RWPE1 (cell line): ENCODE measurements at regions not wholly inside any gene's neighbourhood (a gene's known extent, or its start where the extent isn't known, plus 50 kb on each side); places are given as distances from the start of the nearest gene placed in this dataset.

Source experiments
- CTCF ChIA-PET: fragments of 350-600 bp; sonication (Branson Sonifier 250); formaldehyde crosslinking; extraction: SDS; loops from one replicate; lab custom pipeline; 2021; lab: Yijun Ruan, JAX
- POLR2A ChIA-PET: fragments of 400-600 bp; formaldehyde crosslinking; extraction: SDS; loops from one replicate; lab custom pipeline; 2020; ENCODE audit warnings: antibody characterized with exemption; ENCODE audit not compliant: low non-redundant PET; lab: Yijun Ruan, JAX
- DNase-seq: peaks from one replicate; pipeline ENCODE4 v3.0.0; 2012; ENCODE audit warnings: low spot score
- H3K27ac ChIP-seq: fragments of 450-650 bp; 2 replicates; pipeline ENCODE4 v1.5.1; 2017
- CTCF ChIP-seq: fragments of 450-650 bp; conservative IDR thresholded peaks from 2 replicates; pipeline ENCODE4 v1.5.1; 2017; ENCODE audit warnings: low read depth, mild to moderate bottlenecking

- ChIA-PET CTCF (no interaction called here), POLR2A (no interaction called here)
- TF ChIP-seq CTCF = no peak
- no peak for DNase-seq
- no peak overlapping the region for H3K27ac ChIP-seq
Measured at GRCh38 chr2:107363806-107364205, 462.9 kb upstream of the RGPD4 start.

GRCh38 chr2:107364361-107364950 is 462.2 kb upstream of the RGPD4 start:
- DNase-seq = no peak
- TF ChIP-seq CTCF = no peak
- ChIA-PET CTCF (no interaction called here), POLR2A (no interaction called here)
- H3K27ac ChIP-seq = no peak overlapping the region

GRCh38 chr2:107374249-107374648 is 452.4 kb upstream of the RGPD4 start:
- DNase-seq = no peak
- CTCF ChIA-PET = no interaction called here
- TF ChIP-seq CTCF = no peak
- POLR2A ChIA-PET = no interaction called here
- no peak overlapping the region for H3K27ac ChIP-seq

GRCh38 chr2:107376909-107377308 is 449.8 kb upstream of the RGPD4 start:
- POLR2A ChIA-PET = no interaction called here
- CTCF ChIA-PET = interaction anchor here (0.6 kb wide), 1 partner anchor 88 kb away, joined by 5 read pairs; no protein-coding TSS in a partner anchor
- no peak overlapping the region for H3K27ac ChIP-seq
- no peak for DNase-seq
- no peak for TF ChIP-seq CTCF

- POLR2A ChIA-PET = no interaction called here
- no peak overlapping the region for H3K27ac ChIP-seq
- CTCF ChIA-PET = no interaction called here
- no peak for TF ChIP-seq CTCF
- DNase-seq = no peak
Measured at GRCh38 chr2:107380912-107381311, 445.8 kb upstream of the RGPD4 start.

- no peak overlapping the region for H3K27ac ChIP-seq
- POLR2A ChIA-PET = no interaction called here
- CTCF ChIA-PET = no interaction called here
- DNase-seq = no peak
- no peak for TF ChIP-seq CTCF
Measured at GRCh38 chr2:107383691-107384090, 443.0 kb upstream of the RGPD4 start.
